HG02623 (cell line): ENCODE measurements at regions not wholly inside any gene's neighbourhood (a gene's known extent, or its start where the extent isn't known, plus 50 kb on each side); places are given as distances from the start of the nearest gene placed in this dataset.
"Not testable (repeated sequence)": the region's sequence is repeated elsewhere in the genome, so short reads cannot be mapped to it uniquely, and the experiment has no call there.

Experiments
- ATAC-seq: cut with Tn5 transposase; IDR thresholded peaks from one replicate; pipeline ENCODE4 v1.9.1; 2021; ENCODE audit warnings: moderate library complexity; ENCODE audit not compliant: unreplicated experiment

DNA sequence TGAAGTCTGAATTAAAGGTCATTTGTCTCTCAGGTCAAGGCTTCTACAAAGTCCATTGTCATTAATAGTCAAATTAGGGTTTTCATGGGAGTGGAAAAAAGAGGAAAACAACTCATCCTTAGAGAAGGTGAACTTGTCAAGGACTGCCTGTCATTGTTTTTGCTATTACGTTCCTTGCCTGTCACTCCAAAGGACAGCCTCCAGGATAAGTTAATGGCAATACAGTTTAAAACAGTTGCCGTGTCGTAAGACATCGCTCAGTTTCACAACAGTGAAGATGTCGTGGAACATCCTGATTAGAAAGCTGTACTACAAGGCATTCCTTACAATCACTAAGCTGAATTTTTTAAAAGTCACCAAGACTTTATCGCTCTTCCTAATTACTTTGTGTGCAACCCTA, 466.8 kb upstream of the SMIM31 start:
- ATAC-seq: no peak

DNA sequence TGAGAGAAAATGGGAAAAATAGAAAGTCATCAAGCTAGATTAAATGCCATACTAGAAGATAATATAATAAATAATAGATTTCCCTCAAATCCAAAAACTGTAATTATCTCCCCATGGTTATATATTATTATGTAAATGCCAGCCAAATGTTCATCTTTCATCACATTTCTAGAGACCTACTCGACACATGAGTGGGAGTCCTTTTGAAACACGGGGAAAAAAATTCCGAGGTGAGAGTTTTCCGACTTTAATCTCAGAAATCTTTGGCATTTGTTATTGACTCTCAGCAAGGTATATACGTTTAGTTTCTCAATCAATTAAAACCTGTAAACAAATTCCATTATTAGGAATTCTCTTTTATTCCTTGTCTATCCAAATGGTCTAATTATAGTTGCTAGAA, 465.4 kb upstream of the SMIM31 start:
- ATAC-seq: no peak

DNA sequence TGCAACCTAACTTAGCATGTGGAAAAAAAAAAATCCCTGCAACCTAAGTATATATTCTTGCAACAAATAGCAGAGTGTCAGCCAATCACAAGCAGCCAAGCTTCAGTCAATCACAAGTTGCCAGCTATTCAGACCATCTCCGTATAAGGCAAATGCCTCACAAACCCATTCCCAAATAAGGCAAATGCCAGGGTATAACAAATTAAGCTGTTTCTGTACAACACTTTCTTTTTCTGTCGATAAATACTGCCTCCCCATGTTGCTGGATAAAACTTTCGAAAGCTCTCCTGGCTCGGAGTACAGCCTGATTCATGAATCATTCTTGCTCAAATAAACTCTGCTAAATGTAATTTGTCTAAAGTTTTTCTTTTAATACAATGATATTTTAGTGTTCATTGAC, 460.7 kb upstream of the SMIM31 start:
- no peak for ATAC-seq

- no peak for ATAC-seq
Measured at GRCh38 chr4:164293743-164294142, 460.2 kb upstream of the SMIM31 start.

- ATAC-seq: no peak
Measured at GRCh38 chr4:164301430-164301829, 452.5 kb upstream of the SMIM31 start.

GRCh38 chr4:164304101-164304639, 449.8 kb upstream of the SMIM31 start:
- peak; percentile 77 for ATAC-seq

DNA sequence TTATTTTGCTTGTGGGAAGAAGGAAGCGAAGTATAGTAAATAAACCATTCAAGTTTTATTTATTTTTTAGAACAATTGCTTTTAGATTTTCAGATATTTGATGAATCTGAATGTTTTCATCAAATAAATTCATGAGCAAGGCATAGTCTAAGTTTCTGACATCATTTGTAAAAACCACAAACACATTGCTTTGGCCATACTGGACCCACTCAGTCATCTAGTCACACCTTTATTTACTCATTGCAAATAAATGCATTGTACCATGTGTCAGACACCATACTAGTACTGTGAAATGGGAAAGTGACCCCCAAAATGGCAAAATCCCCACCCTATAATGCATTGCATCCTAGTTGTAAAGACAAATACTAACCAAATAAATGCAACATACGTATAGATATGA, 449.1 kb upstream of the SMIM31 start:
- no peak for ATAC-seq

- no peak for ATAC-seq
Measured at GRCh38 chr4:164307262-164307661, 446.7 kb upstream of the SMIM31 start.

DNA sequence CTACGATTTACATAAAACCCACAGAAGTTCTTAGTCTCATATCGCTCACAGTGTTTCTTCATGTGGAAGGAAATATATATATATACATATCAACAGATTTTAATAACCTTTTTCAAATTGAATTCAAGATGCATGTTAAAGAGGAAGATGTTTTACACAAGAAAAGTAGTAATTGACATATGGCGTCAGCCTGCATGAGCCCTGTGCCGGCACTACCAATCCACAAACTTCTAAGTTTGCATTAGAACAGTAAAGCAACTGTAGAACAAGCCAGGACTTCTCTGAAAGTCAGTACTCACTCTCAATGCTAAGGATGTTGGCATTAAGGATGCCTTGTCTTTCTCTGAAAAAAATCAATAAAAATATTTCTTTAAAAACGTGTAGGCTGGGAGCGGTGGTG, 441.3 kb upstream of the SMIM31 start:
- no peak for ATAC-seq

GRCh38 chr4:164313853-164314252, 440.1 kb upstream of the SMIM31 start:
- no peak for ATAC-seq

DNA sequence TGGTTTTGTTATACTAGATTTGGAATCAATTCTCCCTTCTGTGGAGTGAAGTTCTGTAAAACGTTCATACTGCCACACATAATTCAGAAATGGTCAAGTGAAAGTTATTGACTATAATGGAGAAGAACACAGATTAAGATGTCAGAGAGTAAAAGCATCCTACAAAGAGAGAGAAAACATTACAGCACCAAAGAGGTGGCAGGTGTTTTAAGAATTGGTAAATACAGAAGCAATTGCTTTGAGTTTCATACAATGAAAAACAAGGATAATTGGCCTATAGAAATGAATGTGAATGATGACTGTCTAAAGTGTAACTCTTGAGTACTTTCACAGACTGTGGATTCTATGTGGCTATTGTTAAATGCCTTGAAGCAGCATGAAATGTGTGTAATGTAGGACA, 435.6 kb upstream of the SMIM31 start:
- ATAC-seq: no peak

GRCh38 chr4:164319688-164320087, 434.2 kb upstream of the SMIM31 start:
- no peak for ATAC-seq

GRCh38 chr4:164320847-164321246, 433.1 kb upstream of the SMIM31 start:
- no peak for ATAC-seq

DNA sequence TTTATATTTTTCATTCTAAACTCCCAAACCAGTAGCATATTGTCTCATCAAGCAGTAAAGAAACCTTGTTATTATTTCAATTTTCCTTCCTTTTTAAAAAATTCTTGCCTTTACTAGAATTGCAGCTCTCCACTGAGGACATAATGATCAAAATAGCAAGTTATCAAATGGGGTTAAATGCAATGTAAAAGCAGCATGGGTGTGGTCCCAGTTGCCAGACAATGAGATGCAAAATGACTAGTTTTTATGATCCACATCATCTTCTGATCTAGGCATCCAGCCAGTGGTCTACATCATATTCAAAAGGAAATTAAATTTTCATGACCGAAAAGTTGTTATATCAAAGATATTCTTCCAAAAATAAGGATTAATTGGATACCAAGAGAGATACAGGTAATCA, 427.9 kb upstream of the SMIM31 start:
- no peak for ATAC-seq

DNA sequence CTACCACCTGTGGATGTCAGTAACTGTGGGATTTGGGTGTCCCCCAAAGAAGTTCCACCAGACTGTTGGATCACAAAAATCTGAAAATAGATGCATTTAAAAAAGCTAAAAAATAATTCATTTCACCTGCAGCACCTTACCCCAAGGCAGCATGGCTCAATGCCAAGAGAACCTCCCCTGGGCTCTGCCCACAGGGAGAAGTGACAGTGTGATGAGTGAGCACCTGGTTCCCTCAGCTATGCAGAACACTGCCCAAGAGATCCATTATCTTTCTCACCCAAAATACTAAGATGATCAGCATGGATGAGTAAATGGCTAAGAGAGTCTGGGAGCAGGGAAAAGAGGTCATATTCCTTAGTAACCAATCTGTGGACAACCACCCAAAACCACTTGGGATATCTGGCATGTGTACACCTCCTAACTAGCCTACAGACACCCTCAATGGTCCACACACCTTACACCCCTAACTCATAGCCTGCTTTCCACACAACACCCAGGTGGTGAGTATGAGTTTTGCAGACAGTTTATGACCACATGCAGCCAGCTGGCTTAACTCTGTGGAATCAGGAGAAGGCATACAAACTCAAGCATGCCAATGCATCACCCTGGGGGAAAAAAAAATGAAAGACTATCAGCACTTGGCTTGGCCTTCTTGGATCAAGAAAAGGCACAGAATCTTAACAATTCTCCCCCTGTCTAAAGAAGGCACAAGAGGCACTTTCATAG, 416.5 kb upstream of the SMIM31 start:
- no peak for ATAC-seq

DNA sequence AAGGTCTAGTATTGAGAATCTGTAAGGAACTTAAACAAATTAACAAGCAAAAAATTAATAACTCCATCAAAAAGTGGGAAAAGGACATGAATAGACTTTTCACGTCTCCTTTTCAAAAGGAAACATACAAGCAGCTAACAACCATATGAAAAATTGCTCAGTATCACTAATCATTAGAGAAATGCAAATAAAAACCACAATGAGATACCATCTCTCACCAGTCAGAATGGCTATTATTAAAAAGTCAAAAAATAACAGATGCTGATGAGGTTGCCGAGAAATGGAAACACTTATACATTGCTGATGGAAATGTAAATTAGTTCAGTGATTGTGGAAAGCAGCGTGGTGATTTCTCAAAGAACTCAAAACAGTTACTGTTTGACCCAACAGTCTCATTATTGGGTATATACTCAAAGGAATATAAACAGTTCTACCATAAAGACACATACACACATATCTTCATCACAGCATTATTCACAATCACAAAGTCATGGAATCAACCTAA, 410.4 kb upstream of the SMIM31 start:
- ATAC-seq: no peak

- ATAC-seq: no peak
Measured at GRCh38 chr4:164345756-164346155, 408.2 kb upstream of the SMIM31 start.

DNA sequence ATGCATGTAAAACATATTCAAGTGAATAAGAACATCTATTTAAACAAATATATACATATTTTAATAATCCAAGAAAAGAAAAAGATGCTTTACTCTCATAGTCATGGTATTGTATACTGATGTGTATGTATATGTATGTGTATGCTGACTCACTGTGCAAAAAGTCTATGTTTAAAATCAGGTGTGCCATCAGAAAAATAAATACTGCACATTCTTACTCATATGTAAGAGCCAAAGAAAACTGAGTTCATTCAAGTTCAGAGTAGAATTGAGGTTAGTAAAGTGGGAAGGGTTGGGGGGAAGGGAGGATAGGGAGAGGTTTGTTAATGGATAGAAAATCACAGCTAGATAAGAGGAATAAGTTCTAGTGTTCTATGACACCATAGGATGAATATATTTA, 403.9 kb upstream of the SMIM31 start:
- no peak for ATAC-seq

DNA sequence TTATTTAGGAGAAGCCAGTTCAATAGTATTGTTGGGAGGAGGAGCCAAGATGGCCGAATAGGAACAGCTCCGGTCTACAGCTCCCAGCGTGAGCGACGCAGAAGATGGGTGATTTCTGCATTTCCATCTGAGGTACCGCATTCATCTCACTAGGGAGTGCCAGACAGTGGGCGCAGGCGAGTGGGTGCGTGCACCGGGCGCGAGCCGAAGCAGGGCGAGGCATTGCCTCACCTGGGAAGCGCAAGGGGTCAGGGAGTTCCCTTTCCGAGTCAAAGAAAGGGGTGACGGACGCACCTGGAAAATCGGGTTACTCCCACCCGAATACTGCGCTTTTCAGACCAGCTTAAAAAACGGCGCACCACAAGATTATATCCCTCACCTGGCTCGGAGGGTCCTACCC, 403.2 kb upstream of the SMIM31 start:
- ATAC-seq: not testable (repeated sequence)

DNA sequence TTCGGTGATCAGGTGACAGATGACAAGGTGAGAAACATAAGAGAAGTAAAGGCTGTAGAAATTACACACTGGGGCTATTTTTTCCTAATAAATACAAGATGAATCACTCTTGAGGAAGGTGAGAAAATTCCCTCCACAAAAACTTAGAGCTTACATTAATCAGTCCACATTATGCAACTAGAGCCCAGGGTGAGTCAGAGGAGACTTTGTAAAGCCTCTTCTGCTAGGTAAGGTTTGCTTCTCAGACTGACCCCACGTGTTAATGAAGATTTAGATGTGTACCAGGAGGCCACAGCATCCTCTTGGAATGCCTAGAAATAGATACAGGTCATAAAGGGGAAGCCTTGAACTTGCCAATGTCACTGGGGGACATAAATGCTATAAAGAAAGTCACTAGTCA, 396.0 kb upstream of the SMIM31 start:
- ATAC-seq: no peak

DNA sequence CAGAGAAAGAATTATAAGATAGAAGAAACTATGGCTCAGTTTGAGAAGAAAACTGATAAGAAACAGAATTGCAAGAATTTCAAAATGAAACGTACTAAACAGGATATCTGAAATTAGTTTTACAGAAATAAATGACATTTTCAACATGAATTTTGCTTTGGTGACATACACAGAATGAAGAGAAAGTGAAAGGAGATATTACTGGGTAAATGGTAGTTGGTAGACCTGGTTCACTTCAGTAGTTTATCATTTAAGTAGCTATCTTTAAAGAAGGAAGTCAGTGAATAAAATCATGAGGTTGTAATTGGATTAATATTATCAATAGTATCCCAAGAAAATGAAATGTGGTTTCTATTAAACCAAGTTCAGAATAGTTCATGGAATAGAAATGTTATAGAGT, 395.5 kb upstream of the SMIM31 start:
- no peak for ATAC-seq

DNA sequence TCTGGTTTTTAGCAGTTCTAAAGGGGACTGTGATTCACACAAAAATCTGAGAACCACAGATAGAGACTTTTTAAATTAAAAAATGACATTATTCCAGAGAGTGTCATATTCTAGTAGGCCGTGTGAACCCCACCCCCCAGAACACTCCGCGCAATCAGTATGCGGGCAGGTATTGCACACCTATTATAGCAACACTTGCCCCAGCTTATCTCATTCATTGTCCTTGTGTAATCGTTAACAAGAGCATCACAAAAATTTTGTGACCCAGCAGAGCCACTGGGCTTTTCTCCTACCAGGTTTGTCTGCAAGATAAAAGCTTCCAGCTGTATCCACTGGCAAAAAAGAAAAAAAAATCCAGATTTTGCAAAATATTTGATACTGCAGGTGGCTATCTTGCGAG, 394.1 kb upstream of the SMIM31 start:
- ATAC-seq: no peak

DNA sequence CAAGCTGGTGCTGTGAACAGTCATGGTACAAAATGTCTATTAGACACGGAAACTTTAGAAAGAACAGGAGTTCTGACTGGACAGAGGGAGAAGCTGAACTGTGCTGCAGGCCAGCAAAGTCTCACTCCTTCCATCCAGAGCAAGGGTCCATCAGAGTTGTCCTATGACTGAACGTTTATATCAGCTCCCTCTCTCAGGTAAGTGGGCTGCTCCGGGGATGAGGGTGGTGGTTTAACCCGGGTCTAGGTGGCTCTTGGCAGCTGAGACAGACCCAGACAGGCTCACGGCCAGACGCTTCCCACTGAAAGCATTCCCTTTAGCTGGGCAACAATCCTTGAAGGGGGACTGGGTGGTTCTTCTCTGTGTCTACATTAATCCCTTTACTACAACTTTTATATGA, 385.0 kb upstream of the SMIM31 start:
- ATAC-seq: no peak
